Sigmoid colon (tissue), 4 donors: ENCODE measurements at regions not wholly inside any gene's neighbourhood (a gene's known extent, or its start where the extent isn't known, plus 50 kb on each side); places are given as distances from the start of the nearest gene placed in this dataset.

Experiments used
- CTCF ChIP-seq, 4 experiments: fragments of 450-650 bp in 3 of 4; fragments of 200-600 bp in 1 of 4; IDR thresholded peaks; one replicate each; pipeline ENCODE4 v1.5.1; 2016 to 2019; ENCODE audit warnings: antibody characterized with exemption in 4 of 4, mild to moderate bottlenecking in 3 of 4, moderate library complexity in 2 of 4
- EP300 ChIP-seq, 4 donors: sonication (generic); formaldehyde crosslinking; IDR thresholded peaks; one replicate each; pipeline ENCODE4 v1.6.1; 2017; ENCODE audit warnings: antibody characterized with exemption in 4 of 4
- POLR2AphosphoS5 ChIP-seq, 4 donors: sonication (generic); formaldehyde crosslinking; IDR thresholded peaks; one replicate each; pipeline ENCODE4 v1.6.1; 2017; ENCODE audit warnings: antibody characterized with exemption in 4 of 4

DNA sequence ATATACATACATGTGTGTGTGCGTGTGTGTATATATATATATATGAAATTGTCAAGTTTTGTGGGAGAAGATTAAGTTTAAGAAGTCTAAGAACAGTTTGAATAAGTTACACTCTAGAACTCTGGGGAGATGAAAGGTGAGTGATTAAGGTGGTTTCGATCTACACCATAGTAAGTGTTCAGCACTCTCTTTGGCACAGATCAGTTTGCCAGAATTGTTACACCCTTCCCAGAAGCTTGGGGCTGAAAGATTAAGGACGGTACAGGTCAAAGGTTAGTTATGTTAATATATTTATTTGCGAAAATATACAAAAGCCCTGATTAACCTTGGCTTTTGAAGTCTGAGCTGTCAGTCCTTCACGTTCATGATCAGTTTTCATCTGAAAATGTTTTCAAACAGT is 309.1 kb downstream of the KLF5 start:
- no peak for TF ChIP-seq CTCF (IDR thresholded peaks at IDR 0.05)
- TF ChIP-seq EP300 (IDR thresholded peaks at IDR 0.05), result no peak
- TF ChIP-seq POLR2AphosphoS5 (IDR thresholded peaks at IDR 0.05), result no peak
